IPS-20b (cell line): ENCODE measurements at regions not wholly inside any gene's neighbourhood (a gene's known extent, or its start where the extent isn't known, plus 50 kb on each side); places are given as distances from the start of the nearest gene placed in this dataset.

ENCODE experiments used
- H3K27ac ChIP-seq: one replicate; pipeline ENCODE4 v1.5.1; 2013; ENCODE audit warnings: low read length
- H3K27me3 ChIP-seq: 2 replicates; pipeline ENCODE4 v1.6.1; 2013; ENCODE audit warnings: mild to moderate bottlenecking, low read length, inconsistent platforms; ENCODE audit not compliant: insufficient read depth
- H3K36me3 ChIP-seq: 2 replicates; pipeline ENCODE4 v1.6.1; 2013; ENCODE audit warnings: low read depth, mild to moderate bottlenecking, inconsistent platforms, low read length, moderate library complexity; ENCODE audit not compliant: insufficient read depth
- H3K4me1 ChIP-seq: 2 replicates; pipeline ENCODE4 v1.6.1; 2013; ENCODE audit warnings: mild to moderate bottlenecking, control low read depth, inconsistent platforms, low read length, moderate library complexity; ENCODE audit not compliant: insufficient read depth
- H3K4me3 ChIP-seq: 2 replicates; pipeline ENCODE4 v1.5.1; 2013; ENCODE audit warnings: mild to moderate bottlenecking, low read length, inconsistent platforms
- H3K9ac ChIP-seq: 2 replicates; pipeline ENCODE4 v1.6.1; 2013; ENCODE audit warnings: low read depth, mild to moderate bottlenecking, inconsistent platforms, low read length, moderate library complexity
- H3K9me3 ChIP-seq: 2 replicates; pipeline ENCODE4 v1.6.1; 2013; ENCODE audit warnings: mild to moderate bottlenecking, low read depth, low read length, inconsistent platforms; ENCODE audit not compliant: insufficient read depth

GRCh38 chr10:44300666-44301649, 83.9 kb downstream of the CXCL12 start:
- H3K27me3 ChIP-seq: no peaks in the 10 kb centered on the region

DNA sequence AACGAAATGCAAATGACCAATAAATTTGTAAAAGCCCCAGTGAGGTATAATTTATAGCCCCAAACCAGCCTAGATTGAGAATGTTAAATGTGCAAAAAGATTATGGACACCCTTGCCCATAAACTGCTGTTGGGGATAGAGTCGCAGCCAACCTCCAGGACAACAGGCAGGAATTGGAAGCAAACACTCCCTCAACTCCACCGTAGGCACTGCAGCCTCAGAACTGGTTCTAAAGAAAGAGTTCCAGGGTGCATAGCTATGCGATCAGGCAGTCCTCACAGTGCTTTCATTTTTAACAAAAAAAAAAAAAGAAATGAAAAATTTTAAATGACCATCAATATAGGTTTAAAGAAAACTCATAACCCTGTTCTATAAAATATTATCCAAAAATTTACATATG, 86.2 kb downstream of the CXCL12 start:
- H3K27ac ChIP-seq: no peak overlapping the region
- H3K27me3 ChIP-seq: peaks cover 8% of the 10 kb centered on the region
- peaks cover 30% of the 10 kb centered on the region; the same call in 1 of the 2 replicates for H3K4me1 ChIP-seq
- peak overlapping the region; percentile 60; the same call in 1 of the 2 replicates for H3K9ac ChIP-seq
- H3K9me3 ChIP-seq: peaks cover 7% of the 10 kb centered on the region
- peak overlapping the region; percentile 51; the same call in 1 of the 2 replicates for H3K4me3 ChIP-seq
- H3K36me3 ChIP-seq: no peaks in the 10 kb centered on the region

More at GRCh38 chr10:44300666-44301649, 83.9 kb downstream of the CXCL12 start:
- no peak overlapping the region for H3K27ac ChIP-seq
- H3K4me1 ChIP-seq: peaks cover 26% of the 10 kb centered on the region; the same call in 1 of the 2 replicates
- no peak overlapping the region for H3K4me3 ChIP-seq
- peaks cover 15% of the 10 kb centered on the region for H3K9me3 ChIP-seq
- no peak overlapping the region for H3K9ac ChIP-seq
- H3K36me3 ChIP-seq: no peaks in the 10 kb centered on the region

DNA sequence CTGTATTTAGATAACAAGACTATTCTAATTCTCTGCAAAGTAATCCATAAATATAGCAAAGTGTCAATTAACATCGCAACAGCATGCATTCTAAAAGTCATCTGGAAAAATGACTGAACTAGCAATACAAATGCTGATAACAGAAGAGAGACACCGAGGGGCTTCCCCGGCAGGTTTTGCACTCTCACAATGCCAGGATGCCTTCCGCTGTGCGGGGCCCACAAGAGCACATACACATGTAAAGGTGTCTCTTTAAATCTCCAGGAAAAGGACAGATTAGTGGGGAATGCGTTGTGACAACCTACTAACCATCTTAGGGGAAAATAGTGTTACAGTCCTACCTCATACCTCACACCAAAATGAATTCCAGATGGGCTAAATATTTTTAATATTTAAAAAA, 86.9 kb downstream of the CXCL12 start:
- Histone ChIP-seq H3K4me3 (peak overlapping the region; percentile 51; the same call in 1 of the 2 replicates), H3K27ac (peak overlapping the region; percentile 3), H3K9me3 (no peaks in the 10 kb centered on the region), H3K4me1 (peaks cover 32% of the 10 kb centered on the region; the same call in 1 of the 2 replicates), H3K9ac (peak overlapping the region; percentile 60; the same call in 1 of the 2 replicates), H3K27me3 (peaks cover 15% of the 10 kb centered on the region), H3K36me3 (no peaks in the 10 kb centered on the region)

GRCh38 chr10:44295644-44296241, 89.2 kb downstream of the CXCL12 start:
- H3K9me3 ChIP-seq: no peaks in the 10 kb centered on the region
- peaks cover 32% of the 10 kb centered on the region; the same call in 1 of the 2 replicates for H3K4me1 ChIP-seq
- no peak overlapping the region for H3K4me3 ChIP-seq
- no peak overlapping the region for H3K27ac ChIP-seq
- no peak overlapping the region for H3K9ac ChIP-seq
- H3K36me3 ChIP-seq: no peaks in the 10 kb centered on the region
- H3K27me3 ChIP-seq: peaks cover 15% of the 10 kb centered on the region

GRCh38 chr10:44294726-44295412, 90.0 kb downstream of the CXCL12 start:
- Histone ChIP-seq H3K27ac (no peak overlapping the region), H3K36me3 (no peaks in the 10 kb centered on the region), H3K9ac (no peak overlapping the region), H3K4me3 (no peak overlapping the region), H3K9me3 (no peaks in the 10 kb centered on the region), H3K4me1 (peaks cover 32% of the 10 kb centered on the region; the same call in 1 of the 2 replicates), H3K27me3 (peaks cover 15% of the 10 kb centered on the region)

DNA sequence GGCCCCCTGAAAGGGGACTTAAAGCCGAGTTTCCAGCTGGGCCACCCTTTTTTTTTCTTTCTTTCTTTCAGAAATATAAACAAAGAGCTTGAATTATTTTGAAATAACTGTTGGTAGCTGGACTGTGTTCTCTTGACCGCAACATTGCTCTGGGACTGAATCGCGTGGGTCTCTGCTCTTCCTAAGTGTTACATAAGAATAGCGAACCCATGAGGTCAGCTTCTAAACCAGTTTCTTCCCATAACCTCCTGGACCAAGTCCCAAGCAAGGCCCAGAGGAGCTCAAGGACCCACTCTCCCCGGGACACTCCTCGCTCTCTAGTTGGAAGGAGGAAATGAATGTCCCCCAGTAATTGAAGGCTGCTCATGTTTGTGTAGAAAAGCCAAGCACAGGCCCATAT, 91.1 kb downstream of the CXCL12 start:
- Histone ChIP-seq H3K9ac (no peak overlapping the region), H3K4me1 (peaks cover 27% of the 10 kb centered on the region; the same call in 1 of the 2 replicates), H3K27me3 (peaks cover 15% of the 10 kb centered on the region), H3K9me3 (no peaks in the 10 kb centered on the region), H3K4me3 (no peak overlapping the region), H3K27ac (no peak overlapping the region), H3K36me3 (no peaks in the 10 kb centered on the region)

- Histone ChIP-seq H3K9me3 (no peaks in the 10 kb centered on the region), H3K4me3 (peak overlapping the region; percentile 42), H3K4me1 (peaks cover 24% of the 10 kb centered on the region; the same call in 1 of the 2 replicates), H3K27ac (no peak overlapping the region), H3K9ac (no peak overlapping the region), H3K36me3 (no peaks in the 10 kb centered on the region), H3K27me3 (peaks cover 15% of the 10 kb centered on the region)
Observed at GRCh38 chr10:44293306-44293778, 91.6 kb downstream of the CXCL12 start.

DNA sequence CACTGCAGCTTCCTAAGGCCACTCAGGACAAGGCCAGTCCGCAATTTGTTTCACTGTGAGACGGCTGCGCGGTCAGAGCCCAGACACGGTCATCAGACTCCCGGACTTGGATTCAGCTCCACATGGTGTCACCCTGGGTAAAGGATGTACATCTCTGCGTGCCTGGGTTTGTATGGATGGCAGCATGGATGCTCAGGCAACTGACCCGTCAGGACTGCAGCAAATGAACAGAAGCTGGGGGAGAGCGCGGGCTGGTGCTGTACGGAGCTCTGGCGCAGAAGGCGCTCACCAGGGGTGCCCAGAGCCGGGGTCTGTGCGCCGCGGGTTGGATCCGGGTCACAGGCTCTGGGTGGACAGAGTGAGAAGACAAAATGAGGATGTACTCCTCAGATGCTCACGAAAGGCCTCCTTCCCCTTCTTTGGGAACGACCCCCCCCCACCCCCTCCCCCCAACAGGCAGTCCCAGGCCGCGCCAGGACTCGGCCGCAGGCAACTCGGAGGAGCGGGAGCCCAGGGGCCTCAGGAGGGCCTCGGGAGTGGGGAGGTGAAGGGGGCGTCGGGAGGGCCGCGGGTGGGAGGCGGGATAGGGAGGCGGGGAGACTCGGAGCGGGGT, 92.4 kb downstream of the CXCL12 start:
- peak overlapping the region; percentile 25; the same call in 1 of the 2 replicates for H3K4me3 ChIP-seq
- H3K9me3 ChIP-seq: no peaks in the 10 kb centered on the region
- peaks cover 24% of the 10 kb centered on the region for H3K4me1 ChIP-seq
- H3K27me3 ChIP-seq: peaks cover 15% of the 10 kb centered on the region
- no peaks in the 10 kb centered on the region for H3K36me3 ChIP-seq
- no peak overlapping the region for H3K9ac ChIP-seq
- H3K27ac ChIP-seq: no peak overlapping the region

- no peak overlapping the region for H3K9ac ChIP-seq
- H3K36me3 ChIP-seq: no peaks in the 10 kb centered on the region
- no peak overlapping the region for H3K4me3 ChIP-seq
- H3K27ac ChIP-seq: no peak overlapping the region
- no peaks in the 10 kb centered on the region for H3K9me3 ChIP-seq
- H3K27me3 ChIP-seq: peaks cover 15% of the 10 kb centered on the region
- peaks cover 27% of the 10 kb centered on the region for H3K4me1 ChIP-seq
Observed at GRCh38 chr10:44291091-44291490, 93.8 kb downstream of the CXCL12 start.

GRCh38 chr10:44289125-44289524, 95.8 kb downstream of the CXCL12 start:
- Histone ChIP-seq H3K27ac (no peak overlapping the region), H3K36me3 (no peaks in the 10 kb centered on the region), H3K4me1 (peaks cover 24% of the 10 kb centered on the region), H3K9me3 (no peaks in the 10 kb centered on the region), H3K27me3 (peaks cover 11% of the 10 kb centered on the region), H3K4me3 (no peak overlapping the region), H3K9ac (no peak overlapping the region)

DNA sequence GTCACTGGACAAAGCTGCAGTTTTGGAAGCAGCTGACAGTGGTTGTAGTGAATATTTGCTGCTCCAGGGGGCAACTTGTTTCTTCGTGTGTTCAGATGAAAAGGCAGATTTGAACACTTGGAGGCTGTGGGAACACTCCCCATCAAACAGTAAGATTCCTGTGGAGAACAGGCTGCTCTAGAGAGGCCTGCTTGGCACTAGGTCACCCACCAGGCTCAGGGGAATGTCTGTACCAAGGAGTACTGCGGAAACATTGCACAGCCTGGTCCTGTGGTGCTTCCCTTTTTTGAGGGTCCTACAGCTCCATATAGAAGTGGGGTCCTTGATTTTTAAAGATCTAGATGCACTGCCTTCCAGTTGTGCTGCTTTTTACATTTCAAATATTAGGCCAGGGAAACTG, 97.5 kb downstream of the CXCL12 start:
- H3K36me3 ChIP-seq: no peaks in the 10 kb centered on the region
- H3K9me3 ChIP-seq: no peaks in the 10 kb centered on the region
- H3K9ac ChIP-seq: no peak overlapping the region
- peaks cover 21% of the 10 kb centered on the region for H3K4me1 ChIP-seq
- no peaks in the 10 kb centered on the region; the same call in 1 of the 2 replicates for H3K27me3 ChIP-seq
- H3K4me3 ChIP-seq: no peak overlapping the region
- H3K27ac ChIP-seq: no peak overlapping the region
